Mammary epithelial cell (primary cell): ENCODE measurements at regions not wholly inside any gene's neighbourhood (a gene's known extent, or its start where the extent isn't known, plus 50 kb on each side); places are given as distances from the start of the nearest gene placed in this dataset.

Experiments used
- EZH2 ChIP-seq: IDR thresholded peaks from 2 replicates; pipeline ENCODE4 v1.6.1; 2012; ENCODE audit warnings: low read length, inconsistent platforms, borderline replicate concordance
- TF ChIP-seq, protein P1 (sequence below), 2 donors: IDR thresholded peaks in 1 of 2; conservative IDR thresholded peaks in 1 of 2; 2 replicates each; pipeline ENCODE4 v1.5.1; 2011 to 2012; ENCODE audit warnings: inconsistent platforms in 2 of 2, low read length in 2 of 2, mild to moderate bottlenecking in 2 of 2, control low read depth in 1 of 2, low read depth in 1 of 2; ENCODE audit not compliant: insufficient read depth in 1 of 2; ENCODE audit errors: extremely low read depth in 1 of 2

GRCh38 chr13:83085186-83085900, 796.9 kb downstream of the SLITRK1 start:
- TF ChIP-seq, protein P1, sequence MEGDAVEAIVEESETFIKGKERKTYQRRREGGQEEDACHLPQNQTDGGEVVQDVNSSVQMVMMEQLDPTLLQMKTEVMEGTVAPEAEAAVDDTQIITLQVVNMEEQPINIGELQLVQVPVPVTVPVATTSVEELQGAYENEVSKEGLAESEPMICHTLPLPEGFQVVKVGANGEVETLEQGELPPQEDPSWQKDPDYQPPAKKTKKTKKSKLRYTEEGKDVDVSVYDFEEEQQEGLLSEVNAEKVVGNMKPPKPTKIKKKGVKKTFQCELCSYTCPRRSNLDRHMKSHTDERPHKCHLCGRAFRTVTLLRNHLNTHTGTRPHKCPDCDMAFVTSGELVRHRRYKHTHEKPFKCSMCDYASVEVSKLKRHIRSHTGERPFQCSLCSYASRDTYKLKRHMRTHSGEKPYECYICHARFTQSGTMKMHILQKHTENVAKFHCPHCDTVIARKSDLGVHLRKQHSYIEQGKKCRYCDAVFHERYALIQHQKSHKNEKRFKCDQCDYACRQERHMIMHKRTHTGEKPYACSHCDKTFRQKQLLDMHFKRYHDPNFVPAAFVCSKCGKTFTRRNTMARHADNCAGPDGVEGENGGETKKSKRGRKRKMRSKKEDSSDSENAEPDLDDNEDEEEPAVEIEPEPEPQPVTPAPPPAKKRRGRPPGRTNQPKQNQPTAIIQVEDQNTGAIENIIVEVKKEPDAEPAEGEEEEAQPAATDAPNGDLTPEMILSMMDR (conservative IDR thresholded peaks at IDR 0.05 in 1 of 2, IDR thresholded peaks at IDR 0.05 in 1 of 2; ENCODE audit: extremely low read depth in 1 of 2, insufficient read depth in 1 of 2, low read depth in 1 of 2, low read length in 2 of 2) = no peak
- no peak for TF ChIP-seq EZH2
